Activated naive CD4-positive, alpha-beta T cell treated with anti-CD3 and anti-CD28 coated beads, Interleukin-2, amount 50 U/mL, for 24 hours (primary cell): ENCODE measurements at regions not wholly inside any gene's neighbourhood (a gene's known extent, or its start where the extent isn't known, plus 50 kb on each side); places are given as distances from the start of the nearest gene placed in this dataset.
A peak's percentile ranks its signal among the peaks of the same experiment; 100 is the strongest.

Experiments
- H3K27ac Mint-ChIP-seq: one replicate; pipeline ENCODE4 v1.8.0; 2021; ENCODE audit warnings: mild to moderate bottlenecking, mixed read lengths
- H3K27me3 Mint-ChIP-seq: one replicate; pipeline ENCODE4 v1.8.0; 2021; ENCODE audit warnings: mixed read lengths
- H3K36me3 Mint-ChIP-seq: one replicate; pipeline ENCODE4 v1.8.0; 2021; ENCODE audit warnings: mixed read lengths
- H3K4me1 Mint-ChIP-seq: one replicate; pipeline ENCODE4 v1.8.0; 2021; ENCODE audit warnings: mixed read lengths
- H3K4me3 Mint-ChIP-seq: one replicate; pipeline ENCODE4 v1.8.0; 2021; ENCODE audit warnings: mild to moderate bottlenecking, mixed read lengths
- H3K9me3 Mint-ChIP-seq: one replicate; pipeline ENCODE4 v1.8.0; 2021; ENCODE audit warnings: mixed read lengths

- no peak overlapping the region for H3K4me3 Mint-ChIP-seq
- no peak overlapping the region for H3K27ac Mint-ChIP-seq
- H3K4me1 Mint-ChIP-seq: no peaks in the 10 kb centered on the region
- no peaks in the 10 kb centered on the region for H3K27me3 Mint-ChIP-seq
- H3K9me3 Mint-ChIP-seq: no peaks in the 10 kb centered on the region
- no peaks in the 10 kb centered on the region for H3K36me3 Mint-ChIP-seq
These were observed 340.8 kb downstream of the GRXCR1 start for GRCh38 chr4:43233321-43233720.

- Mint-ChIP-seq H3K4me3 (no peak overlapping the region), H3K4me1 (no peaks in the 10 kb centered on the region), H3K36me3 (no peaks in the 10 kb centered on the region), H3K27me3 (no peaks in the 10 kb centered on the region), H3K27ac (no peak overlapping the region), H3K9me3 (peaks cover 5% of the 10 kb centered on the region)
These were observed 342.3 kb downstream of the GRXCR1 start for GRCh38 chr4:43234626-43235415.

GRCh38 chr4:43238008-43238407, 345.5 kb downstream of the GRXCR1 start:
- no peaks in the 10 kb centered on the region for H3K27me3 Mint-ChIP-seq
- H3K4me3 Mint-ChIP-seq: no peak overlapping the region

GRCh38 chr4:43238585-43238984, 346.1 kb downstream of the GRXCR1 start:
- Mint-ChIP-seq H3K4me1 (no peaks in the 10 kb centered on the region), H3K9me3 (peaks cover 12% of the 10 kb centered on the region), H3K27ac (no peak overlapping the region), H3K36me3 (no peaks in the 10 kb centered on the region), H3K27me3 (no peaks in the 10 kb centered on the region), H3K4me3 (no peak overlapping the region)

More at GRCh38 chr4:43238008-43238407, 345.5 kb downstream of the GRXCR1 start:
- H3K9me3 Mint-ChIP-seq: peaks cover 12% of the 10 kb centered on the region
- no peaks in the 10 kb centered on the region for H3K36me3 Mint-ChIP-seq
- H3K4me1 Mint-ChIP-seq: no peaks in the 10 kb centered on the region
- H3K27ac Mint-ChIP-seq: no peak overlapping the region

GRCh38 chr4:43241104-43241503, 348.6 kb downstream of the GRXCR1 start:
- Mint-ChIP-seq H3K4me3 (no peak overlapping the region), H3K36me3 (no peaks in the 10 kb centered on the region), H3K9me3 (peaks cover 12% of the 10 kb centered on the region), H3K27ac (no peak overlapping the region), H3K4me1 (no peaks in the 10 kb centered on the region), H3K27me3 (no peaks in the 10 kb centered on the region)

- H3K4me3 Mint-ChIP-seq: no peak overlapping the region
- H3K27ac Mint-ChIP-seq: no peak overlapping the region
- no peaks in the 10 kb centered on the region for H3K27me3 Mint-ChIP-seq
- no peaks in the 10 kb centered on the region for H3K36me3 Mint-ChIP-seq
- H3K9me3 Mint-ChIP-seq: peaks cover 15% of the 10 kb centered on the region
- no peaks in the 10 kb centered on the region for H3K4me1 Mint-ChIP-seq
These were observed 350.1 kb downstream of the GRXCR1 start for GRCh38 chr4:43242606-43243005.

- Mint-ChIP-seq H3K4me3 (no peak overlapping the region), H3K27me3 (no peaks in the 10 kb centered on the region), H3K4me1 (no peaks in the 10 kb centered on the region), H3K9me3 (peaks cover 15% of the 10 kb centered on the region), H3K36me3 (no peaks in the 10 kb centered on the region), H3K27ac (no peak overlapping the region)
These were observed 351.1 kb downstream of the GRXCR1 start for GRCh38 chr4:43243433-43244116.

- H3K4me3 Mint-ChIP-seq: no peak overlapping the region
- peaks cover 18% of the 10 kb centered on the region for H3K9me3 Mint-ChIP-seq
- H3K36me3 Mint-ChIP-seq: no peaks in the 10 kb centered on the region
- H3K4me1 Mint-ChIP-seq: no peaks in the 10 kb centered on the region
- H3K27me3 Mint-ChIP-seq: no peaks in the 10 kb centered on the region
- H3K27ac Mint-ChIP-seq: peak overlapping the region; percentile 0
These were observed 352.3 kb downstream of the GRXCR1 start for GRCh38 chr4:43244688-43245382.

- no peaks in the 10 kb centered on the region for H3K27me3 Mint-ChIP-seq
- H3K9me3 Mint-ChIP-seq: peaks cover 18% of the 10 kb centered on the region
- H3K4me1 Mint-ChIP-seq: no peaks in the 10 kb centered on the region
- H3K27ac Mint-ChIP-seq: no peak overlapping the region
- no peaks in the 10 kb centered on the region for H3K36me3 Mint-ChIP-seq
- no peak overlapping the region for H3K4me3 Mint-ChIP-seq
These were observed 359.3 kb downstream of the GRXCR1 start for GRCh38 chr4:43251841-43252240.

- no peak overlapping the region for H3K27ac Mint-ChIP-seq
- no peaks in the 10 kb centered on the region for H3K36me3 Mint-ChIP-seq
- H3K4me3 Mint-ChIP-seq: no peak overlapping the region
- H3K9me3 Mint-ChIP-seq: peaks cover 18% of the 10 kb centered on the region
- no peaks in the 10 kb centered on the region for H3K27me3 Mint-ChIP-seq
- no peaks in the 10 kb centered on the region for H3K4me1 Mint-ChIP-seq
These were observed 361.0 kb downstream of the GRXCR1 start for GRCh38 chr4:43253541-43253940.

- no peak overlapping the region for H3K27ac Mint-ChIP-seq
- no peaks in the 10 kb centered on the region for H3K36me3 Mint-ChIP-seq
These were observed 372.2 kb downstream of the GRXCR1 start for GRCh38 chr4:43264730-43265129.

GRCh38 chr4:43271946-43272345, 379.4 kb downstream of the GRXCR1 start:
- Mint-ChIP-seq H3K27me3 (no peaks in the 10 kb centered on the region), H3K27ac (no peak overlapping the region), H3K9me3 (peaks cover 5% of the 10 kb centered on the region), H3K36me3 (no peaks in the 10 kb centered on the region), H3K4me3 (no peak overlapping the region), H3K4me1 (no peaks in the 10 kb centered on the region)

More at GRCh38 chr4:43264730-43265129, 372.2 kb downstream of the GRXCR1 start:
- Mint-ChIP-seq H3K27me3 (no peaks in the 10 kb centered on the region), H3K9me3 (peaks cover 5% of the 10 kb centered on the region), H3K4me1 (no peaks in the 10 kb centered on the region), H3K4me3 (no peak overlapping the region)

GRCh38 chr4:43274376-43274775, 381.9 kb downstream of the GRXCR1 start:
- no peak overlapping the region for H3K27ac Mint-ChIP-seq
- H3K9me3 Mint-ChIP-seq: no peaks in the 10 kb centered on the region
- H3K4me1 Mint-ChIP-seq: no peaks in the 10 kb centered on the region
- H3K27me3 Mint-ChIP-seq: no peaks in the 10 kb centered on the region
- no peak overlapping the region for H3K4me3 Mint-ChIP-seq
- no peaks in the 10 kb centered on the region for H3K36me3 Mint-ChIP-seq

- no peak overlapping the region for H3K27ac Mint-ChIP-seq
- no peaks in the 10 kb centered on the region for H3K9me3 Mint-ChIP-seq
- H3K27me3 Mint-ChIP-seq: no peaks in the 10 kb centered on the region
- H3K4me3 Mint-ChIP-seq: no peak overlapping the region
- H3K4me1 Mint-ChIP-seq: no peaks in the 10 kb centered on the region
- H3K36me3 Mint-ChIP-seq: no peaks in the 10 kb centered on the region
These were observed 383.3 kb downstream of the GRXCR1 start for GRCh38 chr4:43275779-43276178.

GRCh38 chr4:43276321-43276720, 383.8 kb downstream of the GRXCR1 start:
- Mint-ChIP-seq H3K36me3 (no peaks in the 10 kb centered on the region), H3K4me1 (no peaks in the 10 kb centered on the region), H3K4me3 (no peak overlapping the region), H3K9me3 (no peaks in the 10 kb centered on the region), H3K27ac (no peak overlapping the region), H3K27me3 (no peaks in the 10 kb centered on the region)

- H3K9me3 Mint-ChIP-seq: no peaks in the 10 kb centered on the region
- no peaks in the 10 kb centered on the region for H3K36me3 Mint-ChIP-seq
- H3K4me3 Mint-ChIP-seq: no peak overlapping the region
- H3K27me3 Mint-ChIP-seq: no peaks in the 10 kb centered on the region
- no peaks in the 10 kb centered on the region for H3K4me1 Mint-ChIP-seq
- no peak overlapping the region for H3K27ac Mint-ChIP-seq
These were observed 384.5 kb downstream of the GRXCR1 start for GRCh38 chr4:43277003-43277402.
